ENCODE measurements at regions not wholly inside any gene's neighbourhood (a gene's known extent, or its start where the extent isn't known, plus 50 kb on each side); places are given as distances from the start of the nearest gene placed in this dataset.

DNA sequence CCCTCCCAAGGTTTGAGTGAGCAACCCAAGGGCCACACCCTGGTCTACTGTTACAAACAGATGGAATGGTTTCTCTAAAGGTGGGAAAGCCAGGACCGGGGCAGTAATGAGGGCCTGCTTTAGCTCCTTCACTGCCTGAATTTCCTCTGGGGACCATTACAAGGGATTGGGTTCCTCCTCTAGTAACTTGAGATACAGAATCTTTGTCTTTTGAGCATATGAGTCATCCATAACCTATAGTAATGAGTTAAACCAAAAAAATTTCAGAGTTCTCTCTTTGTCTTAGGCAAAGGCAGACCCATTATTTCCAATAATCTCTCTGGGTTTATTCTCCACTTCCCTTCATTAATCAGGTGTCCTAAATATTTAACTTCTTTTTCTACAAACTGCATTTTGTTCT, 618.8 kb downstream of the HINT1 start:
- Histone ChIP-seq H3K4me2 (ENCODE audit: low read length) (no peak overlapping the region), H2AFZ (ENCODE audit: low read depth, low read length) (no peak overlapping the region), H3K9ac (ENCODE audit: low read length) (no peak overlapping the region), H3K79me2 (ENCODE audit: low read length) (no peaks in the 10 kb centered on the region), H3K9me3 (ENCODE audit: insufficient read depth, low read length) (0 out of 2 replicates have a peak, but pooled peaks cover 5% of the 10 kb centered on the region), H3K4me3 (ENCODE audit: low read length) (no peak overlapping the region), H3K36me3 (replicated peaks; ENCODE audit: low read depth, low read length) (no peaks in the 10 kb centered on the region), H3K27me3 (ENCODE audit: low read depth, low read length) (no peaks in the 10 kb centered on the region), H3K4me1 (ENCODE audit: low read length) (peaks cover 15% of the 10 kb centered on the region), H4K20me1 (ENCODE audit: insufficient read depth, low read length) (no peaks in the 10 kb centered on the region), H3K27ac (ENCODE audit: low read length) (no peak overlapping the region)
- TF ChIP-seq, protein P1, sequence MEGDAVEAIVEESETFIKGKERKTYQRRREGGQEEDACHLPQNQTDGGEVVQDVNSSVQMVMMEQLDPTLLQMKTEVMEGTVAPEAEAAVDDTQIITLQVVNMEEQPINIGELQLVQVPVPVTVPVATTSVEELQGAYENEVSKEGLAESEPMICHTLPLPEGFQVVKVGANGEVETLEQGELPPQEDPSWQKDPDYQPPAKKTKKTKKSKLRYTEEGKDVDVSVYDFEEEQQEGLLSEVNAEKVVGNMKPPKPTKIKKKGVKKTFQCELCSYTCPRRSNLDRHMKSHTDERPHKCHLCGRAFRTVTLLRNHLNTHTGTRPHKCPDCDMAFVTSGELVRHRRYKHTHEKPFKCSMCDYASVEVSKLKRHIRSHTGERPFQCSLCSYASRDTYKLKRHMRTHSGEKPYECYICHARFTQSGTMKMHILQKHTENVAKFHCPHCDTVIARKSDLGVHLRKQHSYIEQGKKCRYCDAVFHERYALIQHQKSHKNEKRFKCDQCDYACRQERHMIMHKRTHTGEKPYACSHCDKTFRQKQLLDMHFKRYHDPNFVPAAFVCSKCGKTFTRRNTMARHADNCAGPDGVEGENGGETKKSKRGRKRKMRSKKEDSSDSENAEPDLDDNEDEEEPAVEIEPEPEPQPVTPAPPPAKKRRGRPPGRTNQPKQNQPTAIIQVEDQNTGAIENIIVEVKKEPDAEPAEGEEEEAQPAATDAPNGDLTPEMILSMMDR (IDR thresholded peaks at IDR 0.05; ENCODE audit: low read depth, low read length), result no peak
- TF ChIP-seq EZH2phosphoT487 (IDR thresholded peaks at IDR 0.05; ENCODE audit: low read depth), result no peak

DNA sequence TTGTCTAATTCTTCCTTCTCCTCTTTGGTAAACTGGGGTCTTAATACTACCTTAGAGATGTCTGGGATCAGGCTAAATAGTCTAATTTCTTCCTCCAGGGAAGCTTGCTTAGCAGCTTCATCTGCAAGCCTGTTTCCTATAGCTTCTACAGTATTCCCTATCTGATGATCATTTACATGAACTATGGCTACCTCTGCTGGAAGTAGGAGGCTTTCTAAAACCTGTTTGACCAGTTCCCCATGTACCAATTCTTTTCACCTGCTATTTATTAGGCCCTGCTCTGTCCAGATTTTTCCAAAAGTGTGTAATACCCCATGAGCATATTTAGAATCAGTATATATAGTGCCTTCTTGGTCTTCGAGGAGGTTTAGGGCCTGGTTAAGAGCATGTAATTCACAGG, 619.8 kb downstream of the HINT1 start:
- no peak overlapping the region for H3K9ac ChIP-seq (ENCODE audit: low read length)
- H2AFZ ChIP-seq (ENCODE audit: low read depth, low read length), result no peak overlapping the region
- no peaks in the 10 kb centered on the region for H3K36me3 ChIP-seq (replicated peaks; ENCODE audit: low read depth, low read length)
- H3K27ac ChIP-seq (ENCODE audit: low read length), result no peak overlapping the region
- H3K9me3 ChIP-seq (ENCODE audit: insufficient read depth, low read length), result 0 out of 2 replicates have a peak, but pooled peaks cover 5% of the 10 kb centered on the region
- H3K4me3 ChIP-seq (ENCODE audit: low read length), result no peak overlapping the region
- no peaks in the 10 kb centered on the region for H3K27me3 ChIP-seq (ENCODE audit: low read depth, low read length)
- H3K4me2 ChIP-seq (ENCODE audit: low read length), result no peak overlapping the region
- H3K4me1 ChIP-seq (ENCODE audit: low read length), result peaks cover 21% of the 10 kb centered on the region
- no peak for TF ChIP-seq EZH2phosphoT487 (IDR thresholded peaks at IDR 0.05; ENCODE audit: low read depth)
- TF ChIP-seq, protein P1 (IDR thresholded peaks at IDR 0.05; ENCODE audit: low read depth, low read length), result no peak
- H3K79me2 ChIP-seq (ENCODE audit: low read length), result no peaks in the 10 kb centered on the region
- H4K20me1 ChIP-seq (ENCODE audit: insufficient read depth, low read length), result no peaks in the 10 kb centered on the region

DNA sequence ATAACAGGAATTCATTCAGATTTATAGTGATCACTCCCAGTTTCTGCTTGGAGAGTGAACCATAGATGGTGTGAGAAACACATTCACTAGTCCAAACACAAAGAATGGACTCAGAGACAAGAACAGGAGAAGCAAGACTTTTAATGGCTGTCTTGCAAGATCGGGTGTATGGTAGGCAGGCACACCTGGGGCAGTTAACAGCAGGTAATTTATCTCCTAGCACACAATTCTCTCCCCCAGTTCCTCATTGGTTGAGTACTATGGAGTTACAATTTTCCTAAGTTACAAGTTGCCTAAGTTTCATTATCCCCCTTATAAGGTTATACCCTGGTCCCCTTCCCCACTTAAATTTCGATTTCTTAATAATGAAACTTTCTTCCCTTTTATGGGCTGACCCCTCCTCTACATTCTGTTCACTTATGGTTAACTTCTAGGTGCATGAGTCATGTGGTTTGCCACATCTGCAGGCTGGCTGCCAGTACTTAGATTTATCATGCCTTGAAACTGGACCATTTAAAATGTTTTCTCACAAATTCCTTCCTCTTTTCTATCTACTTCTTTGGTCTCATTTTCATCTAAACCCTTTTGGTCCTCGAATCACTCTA, 623.3 kb downstream of the HINT1 start:
- Histone ChIP-seq H3K27me3 (ENCODE audit: low read depth, low read length) (no peaks in the 10 kb centered on the region), H3K79me2 (ENCODE audit: low read length) (no peaks in the 10 kb centered on the region), H4K20me1 (ENCODE audit: insufficient read depth, low read length) (no peaks in the 10 kb centered on the region), H3K9me3 (ENCODE audit: insufficient read depth, low read length) (0 out of 2 replicates have a peak, but pooled peaks cover 5% of the 10 kb centered on the region), H3K4me2 (ENCODE audit: low read length) (peak overlapping the region; percentile 5; the same call in 1 of the 2 replicates), H3K4me1 (ENCODE audit: low read length) (peaks cover 21% of the 10 kb centered on the region), H3K27ac (ENCODE audit: low read length) (peak overlapping the region; percentile 65), H3K4me3 (ENCODE audit: low read length) (no peak overlapping the region; the same call in 1 of the 2 replicates), H3K36me3 (replicated peaks; ENCODE audit: low read depth, low read length) (no peaks in the 10 kb centered on the region), H2AFZ (ENCODE audit: low read depth, low read length) (no peak overlapping the region), H3K9ac (ENCODE audit: low read length) (no peak overlapping the region)
- TF ChIP-seq EZH2phosphoT487 (IDR thresholded peaks at IDR 0.05; ENCODE audit: low read depth), result no peak
- TF ChIP-seq, protein P1 (IDR thresholded peaks at IDR 0.05; ENCODE audit: low read depth, low read length), result no peak

DNA sequence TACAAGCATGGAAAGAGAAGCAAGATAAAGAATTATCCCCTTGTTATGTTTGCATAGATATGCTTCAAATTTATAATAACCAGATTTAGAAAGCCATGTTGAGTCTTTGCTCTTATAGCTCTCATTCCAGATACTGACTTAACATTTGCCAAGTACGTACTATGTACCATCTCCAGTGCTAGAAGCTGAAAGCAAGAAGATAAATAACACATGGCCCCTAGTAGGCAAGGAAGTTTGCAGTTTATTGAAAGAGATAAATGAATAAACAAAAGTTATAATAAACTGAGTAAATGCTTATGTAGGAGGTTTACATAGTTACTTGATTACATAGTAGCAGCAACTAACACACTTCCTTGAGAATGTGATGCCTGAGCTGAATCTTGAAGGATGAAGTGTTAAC, 628.4 kb downstream of the HINT1 start:
- Histone ChIP-seq H3K4me1 (ENCODE audit: low read length) (peaks cover 19% of the 10 kb centered on the region), H3K4me3 (ENCODE audit: low read length) (no peak overlapping the region), H3K9ac (ENCODE audit: low read length) (no peak overlapping the region), H3K36me3 (replicated peaks; ENCODE audit: low read depth, low read length) (no peaks in the 10 kb centered on the region), H2AFZ (ENCODE audit: low read depth, low read length) (no peak overlapping the region), H3K79me2 (ENCODE audit: low read length) (no peaks in the 10 kb centered on the region), H3K9me3 (ENCODE audit: insufficient read depth, low read length) (no peaks in the 10 kb centered on the region), H3K27ac (ENCODE audit: low read length) (no peak overlapping the region), H4K20me1 (ENCODE audit: insufficient read depth, low read length) (no peaks in the 10 kb centered on the region), H3K27me3 (ENCODE audit: low read depth, low read length) (no peaks in the 10 kb centered on the region), H3K4me2 (ENCODE audit: low read length) (no peak overlapping the region)
- TF ChIP-seq EZH2phosphoT487 (IDR thresholded peaks at IDR 0.05; ENCODE audit: low read depth), result no peak
- TF ChIP-seq, protein P1 (IDR thresholded peaks at IDR 0.05; ENCODE audit: low read depth, low read length), result no peak
